ENCODE measurements at regions not wholly inside any gene's neighbourhood (a gene's known extent, or its start where the extent isn't known, plus 50 kb on each side); places are given as distances from the start of the nearest gene placed in this dataset.

DNA sequence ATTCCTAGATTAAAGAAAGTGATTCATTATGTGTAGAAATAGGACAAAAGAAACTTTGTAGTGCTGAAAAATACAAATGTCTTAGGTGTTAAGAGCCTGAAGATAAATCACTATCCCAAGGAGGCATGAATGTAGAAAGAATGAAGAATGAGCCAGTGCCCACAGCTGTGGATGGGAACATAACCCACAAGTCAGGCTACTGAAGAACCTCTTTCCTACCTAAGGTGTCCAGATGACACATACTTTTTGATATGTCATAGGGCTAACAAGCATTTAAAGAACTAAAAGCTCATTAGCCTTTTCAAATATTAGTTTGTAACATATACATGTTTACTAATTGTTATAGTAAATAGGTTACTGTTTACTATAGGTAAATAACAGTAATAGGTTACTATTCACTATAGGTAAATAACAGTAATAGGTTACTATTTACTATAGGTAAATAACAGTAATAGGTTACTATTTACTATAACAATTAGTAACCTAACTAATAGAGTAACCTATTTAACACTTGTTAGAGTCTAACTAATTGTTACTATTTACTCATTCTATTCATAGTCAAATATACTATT lies 275.0 kb upstream of the KYNU start:
- ATAC-seq (ENCODE audit: low FRiP score in 2 of 2) (no peak), DNase-seq (no peak)
- Histone ChIP-seq H3K27me3 (no peaks in the 10 kb centered on the region), H3K4me3 (no peak overlapping the region), H3K36me3 (no peaks in the 10 kb centered on the region), H3K27ac (no peak overlapping the region), H3K4me1 (no peaks in the 10 kb centered on the region), H3K9me3 (no peaks in the 10 kb centered on the region)
- TF ChIP-seq, protein P1, sequence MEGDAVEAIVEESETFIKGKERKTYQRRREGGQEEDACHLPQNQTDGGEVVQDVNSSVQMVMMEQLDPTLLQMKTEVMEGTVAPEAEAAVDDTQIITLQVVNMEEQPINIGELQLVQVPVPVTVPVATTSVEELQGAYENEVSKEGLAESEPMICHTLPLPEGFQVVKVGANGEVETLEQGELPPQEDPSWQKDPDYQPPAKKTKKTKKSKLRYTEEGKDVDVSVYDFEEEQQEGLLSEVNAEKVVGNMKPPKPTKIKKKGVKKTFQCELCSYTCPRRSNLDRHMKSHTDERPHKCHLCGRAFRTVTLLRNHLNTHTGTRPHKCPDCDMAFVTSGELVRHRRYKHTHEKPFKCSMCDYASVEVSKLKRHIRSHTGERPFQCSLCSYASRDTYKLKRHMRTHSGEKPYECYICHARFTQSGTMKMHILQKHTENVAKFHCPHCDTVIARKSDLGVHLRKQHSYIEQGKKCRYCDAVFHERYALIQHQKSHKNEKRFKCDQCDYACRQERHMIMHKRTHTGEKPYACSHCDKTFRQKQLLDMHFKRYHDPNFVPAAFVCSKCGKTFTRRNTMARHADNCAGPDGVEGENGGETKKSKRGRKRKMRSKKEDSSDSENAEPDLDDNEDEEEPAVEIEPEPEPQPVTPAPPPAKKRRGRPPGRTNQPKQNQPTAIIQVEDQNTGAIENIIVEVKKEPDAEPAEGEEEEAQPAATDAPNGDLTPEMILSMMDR (IDR thresholded peaks at IDR 0.05), result no peak

DNA sequence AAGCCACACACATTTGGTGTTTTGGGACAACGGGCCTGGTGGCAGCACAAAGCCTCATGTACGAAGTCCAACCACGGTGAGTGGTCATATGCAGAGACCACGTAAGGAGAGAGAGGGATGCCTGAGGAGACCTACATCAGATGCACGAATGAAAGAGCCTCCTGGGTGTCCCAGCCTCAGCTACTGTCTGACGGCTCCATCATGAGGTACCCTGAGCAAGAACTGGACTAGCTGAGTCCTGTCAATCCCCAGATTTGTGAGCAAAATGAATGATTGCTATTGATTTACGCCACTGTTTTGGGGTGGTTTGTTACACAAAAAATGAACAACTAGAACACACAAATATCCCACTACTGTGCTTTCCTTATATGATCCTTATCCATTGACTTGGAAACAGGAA lies 275.7 kb upstream of the KYNU start:
- H3K4me1 ChIP-seq, result no peaks in the 10 kb centered on the region
- ATAC-seq (ENCODE audit: low FRiP score in 2 of 2), result no peak
- 84% methylated on average over 7 of the region's 7 CpGs for WGBS, 2 donors

DNA sequence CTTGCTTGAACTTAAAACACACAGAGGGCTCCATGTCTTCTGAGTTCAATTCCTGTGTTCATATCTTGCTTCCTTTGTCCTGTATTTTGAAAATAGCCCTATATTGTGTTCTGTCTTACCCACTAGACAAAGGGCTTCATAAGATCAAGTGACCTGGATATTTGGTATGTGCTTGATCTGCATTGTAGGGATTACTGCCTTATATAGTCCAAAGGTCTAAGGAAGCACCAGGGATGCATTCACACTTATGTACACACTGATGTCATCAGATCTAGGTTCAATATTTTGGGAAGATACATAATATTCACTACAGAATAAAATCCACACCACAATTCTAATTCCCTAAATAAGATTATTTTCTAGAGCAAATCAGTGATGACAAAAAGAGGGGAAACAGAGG lies 278.0 kb upstream of the KYNU start:
- Histone ChIP-seq H3K4me1 (no peaks in the 10 kb centered on the region), H3K36me3 (no peaks in the 10 kb centered on the region), H3K27ac (no peak overlapping the region), H3K27me3 (no peaks in the 10 kb centered on the region), H3K9me3 (no peaks in the 10 kb centered on the region), H3K4me3 (no peak overlapping the region)
- DNase-seq (no peak), ATAC-seq (ENCODE audit: low FRiP score in 2 of 2) (no peak)
- TF ChIP-seq POLR2AphosphoS5 (IDR thresholded peaks at IDR 0.05) (no peak), EP300 (IDR thresholded peaks at IDR 0.05) (no peak), POLR2A (IDR thresholded peaks at IDR 0.05) (no peak)
- TF ChIP-seq, protein P1 (IDR thresholded peaks at IDR 0.05), result no peak

More for the DNA sequence above, 275.7 kb upstream of the KYNU start:
- Histone ChIP-seq H3K27me3 (no peaks in the 10 kb centered on the region), H3K36me3 (no peaks in the 10 kb centered on the region), H3K9me3 (no peaks in the 10 kb centered on the region), H3K4me3 (no peak overlapping the region), H3K27ac (no peak overlapping the region)
- no peak for DNase-seq
- TF ChIP-seq POLR2AphosphoS5 (IDR thresholded peaks at IDR 0.05) (no peak), EP300 (IDR thresholded peaks at IDR 0.05) (no peak), POLR2A (IDR thresholded peaks at IDR 0.05) (no peak)
- TF ChIP-seq, protein P1 (IDR thresholded peaks at IDR 0.05), result no peak

DNA sequence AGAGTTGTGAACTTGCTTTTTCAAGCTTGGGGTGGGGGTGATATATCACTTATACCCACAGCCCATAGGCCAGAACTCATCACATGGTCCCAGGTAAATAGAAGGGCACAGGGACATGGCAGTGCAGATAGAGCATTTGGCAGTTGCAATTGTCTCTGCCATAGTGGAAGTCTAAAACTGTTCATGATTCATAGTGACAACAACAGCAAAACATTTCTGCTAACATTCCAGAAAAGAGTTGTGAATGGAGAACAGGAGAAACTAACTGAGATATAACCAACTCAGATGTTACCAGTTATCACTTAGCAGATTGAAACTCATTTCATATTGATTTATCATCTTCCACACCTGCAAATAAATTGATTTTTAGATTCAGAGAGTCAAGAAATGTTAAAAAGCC lies 278.6 kb upstream of the KYNU start:
- Histone ChIP-seq H3K4me1 (no peaks in the 10 kb centered on the region), H3K27ac (no peak overlapping the region), H3K27me3 (no peaks in the 10 kb centered on the region), H3K9me3 (no peaks in the 10 kb centered on the region), H3K36me3 (no peaks in the 10 kb centered on the region), H3K4me3 (no peak overlapping the region)
- ATAC-seq (ENCODE audit: low FRiP score in 2 of 2), result no peak
- TF ChIP-seq POLR2AphosphoS5 (IDR thresholded peaks at IDR 0.05), result no peak
- TF ChIP-seq POLR2A (IDR thresholded peaks at IDR 0.05), result no peak
- TF ChIP-seq, protein P1 (IDR thresholded peaks at IDR 0.05), result no peak
- no peak for TF ChIP-seq EP300 (IDR thresholded peaks at IDR 0.05)
- no peak for DNase-seq

DNA sequence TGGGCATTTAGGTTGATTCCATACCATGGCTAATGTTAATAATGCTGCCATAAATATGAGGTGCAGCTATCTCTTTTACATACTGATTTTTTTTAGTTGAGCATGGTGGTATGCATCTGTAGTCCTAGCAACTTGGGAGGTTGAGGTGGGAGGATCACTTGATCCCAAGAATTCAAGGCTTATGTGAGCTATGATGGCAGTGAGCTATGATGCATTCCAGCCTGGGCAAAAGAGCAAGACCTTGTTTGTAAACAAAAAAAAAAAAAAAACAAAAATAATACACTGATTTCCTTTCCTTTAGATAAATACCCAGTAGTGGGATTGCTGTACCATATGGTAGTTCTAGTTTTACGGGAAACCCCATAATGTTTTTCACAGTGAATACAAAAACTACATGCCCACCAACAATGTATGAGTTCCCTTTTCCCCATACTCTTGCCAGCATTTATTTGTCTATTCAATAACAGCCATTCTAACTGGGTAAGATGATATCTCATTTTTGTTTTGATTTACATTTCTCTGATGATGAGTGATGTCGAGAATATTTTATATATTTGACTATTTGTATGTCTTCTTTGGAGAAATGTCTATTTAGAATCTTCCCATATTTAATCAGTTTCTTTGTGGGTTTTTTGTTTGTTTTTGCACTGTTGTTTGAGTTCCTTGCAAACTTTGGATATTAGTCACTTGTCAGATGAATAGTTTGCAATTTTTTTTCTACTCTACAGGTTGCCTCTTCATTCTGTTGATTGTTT lies 281.0 kb upstream of the KYNU start:
- no peak overlapping the region for H3K4me3 ChIP-seq
- no peaks in the 10 kb centered on the region for H3K36me3 ChIP-seq
- no peaks in the 10 kb centered on the region for H3K27me3 ChIP-seq
- no peaks in the 10 kb centered on the region for H3K9me3 ChIP-seq
- WGBS, 2 donors, result 90 to 95% methylated on average over 2 of the region's 2 CpGs
- H3K4me1 ChIP-seq, result no peaks in the 10 kb centered on the region
- no peak for ATAC-seq (ENCODE audit: low FRiP score in 2 of 2)
- no peak for DNase-seq
- no peak for TF ChIP-seq EP300 (IDR thresholded peaks at IDR 0.05)
- no peak for TF ChIP-seq POLR2A (IDR thresholded peaks at IDR 0.05)
- TF ChIP-seq POLR2AphosphoS5 (IDR thresholded peaks at IDR 0.05), result no peak
- TF ChIP-seq, protein P1 (IDR thresholded peaks at IDR 0.05), result no peak
- H3K27ac ChIP-seq, result no peak overlapping the region

Measured in upper lobe of left lung (tissue), 6 donors.